T-helper 22 cell (primary cell): ENCODE measurements at regions not wholly inside any gene's neighbourhood (a gene's known extent, or its start where the extent isn't known, plus 50 kb on each side); places are given as distances from the start of the nearest gene placed in this dataset.

Source experiments
- DNase-seq: peaks from one replicate; pipeline ENCODE4 v3.0.0-alpha.2; 2020; ENCODE audit warnings: low read depth

GRCh38 chr13:104085611-104086010, 1019.4 kb upstream of the SLC10A2 start:
- no peak for DNase-seq

GRCh38 chr13:104074326-104074725, 1008.1 kb upstream of the SLC10A2 start:
- DNase-seq: no peak

- DNase-seq: no peak
These were observed 1005.6 kb upstream of the SLC10A2 start for GRCh38 chr13:104071806-104072205.

GRCh38 chr13:104065328-104065727, 999.1 kb upstream of the SLC10A2 start:
- no peak for DNase-seq

- no peak for DNase-seq
These were observed 991.6 kb upstream of the SLC10A2 start for GRCh38 chr13:104057861-104058260.

- DNase-seq: no peak
These were observed 979.7 kb upstream of the SLC10A2 start for GRCh38 chr13:104045907-104046306.

- DNase-seq: no peak
These were observed 977.0 kb upstream of the SLC10A2 start for GRCh38 chr13:104043184-104043583.

- no peak for DNase-seq
These were observed 968.7 kb upstream of the SLC10A2 start for GRCh38 chr13:104034891-104035290.

GRCh38 chr13:104025303-104025702, 959.1 kb upstream of the SLC10A2 start:
- no peak for DNase-seq

GRCh38 chr13:104024416-104025170, 958.4 kb upstream of the SLC10A2 start:
- no peak for DNase-seq

GRCh38 chr13:104021806-104022397, 955.7 kb upstream of the SLC10A2 start:
- no peak for DNase-seq

- DNase-seq: no peak
These were observed 951.1 kb upstream of the SLC10A2 start for GRCh38 chr13:104017317-104017716.

- no peak for DNase-seq
These were observed 949.6 kb upstream of the SLC10A2 start for GRCh38 chr13:104015646-104016396.

GRCh38 chr13:104014803-104015645, 948.8 kb upstream of the SLC10A2 start:
- no peak for DNase-seq

- DNase-seq: no peak
These were observed 945.5 kb upstream of the SLC10A2 start for GRCh38 chr13:104011505-104012241.

GRCh38 chr13:104008541-104009435, 942.6 kb upstream of the SLC10A2 start:
- no peak for DNase-seq

GRCh38 chr13:104008075-104008474, 941.9 kb upstream of the SLC10A2 start:
- DNase-seq: no peak

- DNase-seq: no peak
These were observed 940.4 kb upstream of the SLC10A2 start for GRCh38 chr13:104006625-104007075.

GRCh38 chr13:104004572-104004971, 938.4 kb upstream of the SLC10A2 start:
- no peak for DNase-seq

- no peak for DNase-seq
These were observed 936.0 kb upstream of the SLC10A2 start for GRCh38 chr13:104002216-104002615.
